ENCODE measurements at regions not wholly inside any gene's neighbourhood (a gene's known extent, or its start where the extent isn't known, plus 50 kb on each side); places are given as distances from the start of the nearest gene placed in this dataset.

GRCh38 chr5:127236254-127236653 is 54.3 kb upstream of the MEGF10 start:
- no peak for TF ChIP-seq CTCF (conservative IDR thresholded peaks at IDR 0.05; ENCODE audit: low read depth, low read length)
- no peak for TF ChIP-seq EZH2 (IDR thresholded peaks at IDR 0.05; ENCODE audit: borderline replicate concordance, low read depth, low read length, poor library complexity, severe bottlenecking)

Data from A673 (cell line).